Neural cell (in vitro differentiated cells): ENCODE measurements at regions not wholly inside any gene's neighbourhood (a gene's known extent, or its start where the extent isn't known, plus 50 kb on each side); places are given as distances from the start of the nearest gene placed in this dataset.

ENCODE experiments used
- H2AFZ ChIP-seq: fragments of 200-600, 300-800 bp; sonication (generic), shearing (Covaris generic); 2 replicates; pipeline ENCODE4 v1.6.0; 2014; ENCODE audit warnings: low read depth, mild to moderate bottlenecking, antibody characterized with exemption, low read length, moderate library complexity
- H3F3A ChIP-seq: fragments of 200-600 bp; shearing (Covaris generic); 2 replicates; pipeline ENCODE4 v1.6.1; 2016; ENCODE audit warnings: mild to moderate bottlenecking, moderate library complexity, mixed read lengths, antibody characterized with exemption, low read length; ENCODE audit not compliant: insufficient read depth, poor library complexity, severe bottlenecking
- H3K27ac ChIP-seq: fragments of 200-600, 300-800 bp; sonication (generic), shearing (Covaris generic); 2 replicates; pipeline ENCODE4 v1.5.1; 2014; ENCODE audit warnings: mild to moderate bottlenecking, low read length, moderate library complexity
- H3K27me3 ChIP-seq: fragments of 300-800, 200-600 bp; sonication (generic), shearing (Covaris generic); 2 replicates; pipeline ENCODE4 v1.6.0; 2014; ENCODE audit warnings: mild to moderate bottlenecking, low read depth, low read length, moderate library complexity; ENCODE audit not compliant: insufficient read depth
- H3K36me3 ChIP-seq: fragments of 300-800, 200-600 bp; sonication (generic), shearing (Covaris generic); 2 replicates; pipeline ENCODE4 v1.5.1; 2014; ENCODE audit warnings: mild to moderate bottlenecking, antibody characterized with exemption, low read length, moderate library complexity; ENCODE audit not compliant: insufficient read depth
- H3K4me2 ChIP-seq: fragments of 300-800, 200-600 bp; sonication (generic), shearing (Covaris generic); 2 replicates; pipeline ENCODE4 v1.6.0; 2014; ENCODE audit warnings: mild to moderate bottlenecking, low read length
- H3K4me3 ChIP-seq: fragments of 300-800, 200-600 bp; sonication (generic), shearing (Covaris generic); 2 replicates; pipeline ENCODE4 v1.5.1; 2014; ENCODE audit warnings: mild to moderate bottlenecking, low read length, moderate library complexity
- H3K79me2 ChIP-seq: fragments of 200-600 bp; shearing (Covaris generic); replicated peaks from 2 replicates; pipeline ENCODE4 v1.6.0; 2014; ENCODE audit warnings: mild to moderate bottlenecking, low read length, moderate library complexity; ENCODE audit not compliant: insufficient read depth
- H3K9ac ChIP-seq: fragments of 300-800, 200-600 bp; sonication (generic), shearing (Covaris generic); 2 replicates; pipeline ENCODE4 v1.6.1; 2016; ENCODE audit warnings: mild to moderate bottlenecking, low read length, mixed read lengths
- H3K9me2 ChIP-seq: fragments of 200-600 bp; shearing (Covaris generic); 2 replicates; pipeline ENCODE4 v1.6.1; 2016; ENCODE audit warnings: mild to moderate bottlenecking, low read length, mixed read lengths; ENCODE audit not compliant: insufficient read depth
- H3K9me3 ChIP-seq: fragments of 200-600, 300-800 bp; sonication (generic), shearing (Covaris generic); 2 replicates; pipeline ENCODE4 v1.6.1; 2016; ENCODE audit warnings: mild to moderate bottlenecking, mixed run types, low read length, moderate library complexity, mixed read lengths
- H4K20me1 ChIP-seq: fragments of 200-600 bp; shearing (Covaris generic); 2 replicates; pipeline ENCODE4 v1.6.1; 2016; ENCODE audit warnings: mild to moderate bottlenecking, mixed run types; ENCODE audit not compliant: insufficient read depth
- CTCF ChIP-seq: fragments of 450-650 bp; IDR thresholded peaks from 2 replicates; pipeline ENCODE4 v1.5.1; 2014; ENCODE audit warnings: antibody characterized with exemption, mild to moderate bottlenecking, moderate library complexity; ENCODE audit not compliant: poor library complexity, severe bottlenecking
- EP300 ChIP-seq: fragments of 450-650 bp; conservative IDR thresholded peaks from 2 replicates; pipeline ENCODE4 v1.6.1; 2014; ENCODE audit warnings: antibody characterized with exemption, mild to moderate bottlenecking, moderate library complexity; ENCODE audit not compliant: poor library complexity, severe bottlenecking
- EZH2 ChIP-seq: fragments of 200-600, 300-800 bp; shearing (Covaris generic), sonication (generic); IDR thresholded peaks from 2 replicates; pipeline ENCODE4 v1.6.1; 2014; ENCODE audit warnings: antibody characterized with exemption, low read length, borderline replicate concordance, mild to moderate bottlenecking; ENCODE audit not compliant: insufficient read depth, poor library complexity, severe bottlenecking
- MXI1 ChIP-seq: fragments of 450-650 bp; conservative IDR thresholded peaks from 2 replicates; pipeline ENCODE4 v1.6.1; 2014; ENCODE audit warnings: antibody characterized with exemption, mild to moderate bottlenecking; ENCODE audit not compliant: poor library complexity, severe bottlenecking
- POLR2AphosphoS5 ChIP-seq: IDR thresholded peaks from 2 replicates; pipeline ENCODE4 v1.6.1; 2012
- RAD21 ChIP-seq: fragments of 450-650 bp; conservative IDR thresholded peaks from 2 replicates; pipeline ENCODE4 v1.6.1; 2014; ENCODE audit warnings: antibody characterized with exemption, mild to moderate bottlenecking, moderate library complexity
- REST ChIP-seq: IDR thresholded peaks from 2 replicates; pipeline ENCODE4 v1.6.1; 2012; ENCODE audit warnings: borderline replicate concordance
- SMC3 ChIP-seq: fragments of 450-650 bp; conservative IDR thresholded peaks from 2 replicates; pipeline ENCODE4 v1.6.1; 2014; ENCODE audit warnings: antibody characterized with exemption, mild to moderate bottlenecking, moderate library complexity; ENCODE audit not compliant: poor library complexity
- TAF1 ChIP-seq: IDR thresholded peaks from 2 replicates; pipeline ENCODE4 v1.6.1; 2012; ENCODE audit warnings: low read depth

GRCh38 chr3:78046566-78046965 lies 1006.7 kb downstream of the ROBO2 start:
- H3K27ac ChIP-seq: no peak overlapping the region
- no peak overlapping the region for H3K4me2 ChIP-seq
- no peaks in the 10 kb centered on the region for H3K9me3 ChIP-seq
- H3K9me2 ChIP-seq: no peaks in the 10 kb centered on the region
- no peaks in the 10 kb centered on the region for H3F3A ChIP-seq
- no peaks in the 10 kb centered on the region for H3K27me3 ChIP-seq
- no peak overlapping the region for H3K9ac ChIP-seq
- H4K20me1 ChIP-seq: no peaks in the 10 kb centered on the region
- no peak overlapping the region for H2AFZ ChIP-seq
- H3K4me3 ChIP-seq: no peak overlapping the region
- H3K36me3 ChIP-seq: no peaks in the 10 kb centered on the region
- H3K79me2 ChIP-seq: no peaks in the 10 kb centered on the region
- TF ChIP-seq TAF1 (no peak), EZH2 (no peak), RAD21 (no peak), EP300 (no peak), REST (no peak), CTCF (no peak), MXI1 (no peak), POLR2AphosphoS5 (no peak), SMC3 (no peak)

GRCh38 chr3:78048698-78049097 lies 1008.8 kb downstream of the ROBO2 start:
- H3K4me3 ChIP-seq: no peak overlapping the region
- no peaks in the 10 kb centered on the region for H3K27me3 ChIP-seq
- no peaks in the 10 kb centered on the region for H4K20me1 ChIP-seq
- no peaks in the 10 kb centered on the region for H3K9me2 ChIP-seq
- H3K79me2 ChIP-seq: no peaks in the 10 kb centered on the region
- no peak overlapping the region for H3K27ac ChIP-seq
- no peaks in the 10 kb centered on the region for H3F3A ChIP-seq
- no peak overlapping the region for H3K9ac ChIP-seq
- no peak for TF ChIP-seq TAF1
- H3K9me3 ChIP-seq: no peaks in the 10 kb centered on the region
- no peak overlapping the region for H2AFZ ChIP-seq
- no peaks in the 10 kb centered on the region for H3K36me3 ChIP-seq
- no peak overlapping the region for H3K4me2 ChIP-seq

GRCh38 chr3:78049521-78049920 lies 1009.6 kb downstream of the ROBO2 start:
- H2AFZ ChIP-seq: no peak overlapping the region
- H3K4me3 ChIP-seq: no peak overlapping the region
- no peaks in the 10 kb centered on the region for H3K79me2 ChIP-seq
- H3K9ac ChIP-seq: no peak overlapping the region
- H3K9me2 ChIP-seq: no peaks in the 10 kb centered on the region
- H4K20me1 ChIP-seq: no peaks in the 10 kb centered on the region
- H3K27me3 ChIP-seq: no peaks in the 10 kb centered on the region
- TF ChIP-seq REST (no peak), CTCF (no peak), EP300 (no peak), RAD21 (no peak), MXI1 (no peak), SMC3 (no peak), POLR2AphosphoS5 (no peak), TAF1 (no peak), EZH2 (no peak)
- H3F3A ChIP-seq: no peaks in the 10 kb centered on the region
- no peaks in the 10 kb centered on the region for H3K9me3 ChIP-seq
- no peaks in the 10 kb centered on the region for H3K36me3 ChIP-seq
- H3K27ac ChIP-seq: no peak overlapping the region
- no peak overlapping the region for H3K4me2 ChIP-seq
